ENCODE measurements at regions not wholly inside any gene's neighbourhood (a gene's known extent, or its start where the extent isn't known, plus 50 kb on each side); places are given as distances from the start of the nearest gene placed in this dataset.

DNA sequence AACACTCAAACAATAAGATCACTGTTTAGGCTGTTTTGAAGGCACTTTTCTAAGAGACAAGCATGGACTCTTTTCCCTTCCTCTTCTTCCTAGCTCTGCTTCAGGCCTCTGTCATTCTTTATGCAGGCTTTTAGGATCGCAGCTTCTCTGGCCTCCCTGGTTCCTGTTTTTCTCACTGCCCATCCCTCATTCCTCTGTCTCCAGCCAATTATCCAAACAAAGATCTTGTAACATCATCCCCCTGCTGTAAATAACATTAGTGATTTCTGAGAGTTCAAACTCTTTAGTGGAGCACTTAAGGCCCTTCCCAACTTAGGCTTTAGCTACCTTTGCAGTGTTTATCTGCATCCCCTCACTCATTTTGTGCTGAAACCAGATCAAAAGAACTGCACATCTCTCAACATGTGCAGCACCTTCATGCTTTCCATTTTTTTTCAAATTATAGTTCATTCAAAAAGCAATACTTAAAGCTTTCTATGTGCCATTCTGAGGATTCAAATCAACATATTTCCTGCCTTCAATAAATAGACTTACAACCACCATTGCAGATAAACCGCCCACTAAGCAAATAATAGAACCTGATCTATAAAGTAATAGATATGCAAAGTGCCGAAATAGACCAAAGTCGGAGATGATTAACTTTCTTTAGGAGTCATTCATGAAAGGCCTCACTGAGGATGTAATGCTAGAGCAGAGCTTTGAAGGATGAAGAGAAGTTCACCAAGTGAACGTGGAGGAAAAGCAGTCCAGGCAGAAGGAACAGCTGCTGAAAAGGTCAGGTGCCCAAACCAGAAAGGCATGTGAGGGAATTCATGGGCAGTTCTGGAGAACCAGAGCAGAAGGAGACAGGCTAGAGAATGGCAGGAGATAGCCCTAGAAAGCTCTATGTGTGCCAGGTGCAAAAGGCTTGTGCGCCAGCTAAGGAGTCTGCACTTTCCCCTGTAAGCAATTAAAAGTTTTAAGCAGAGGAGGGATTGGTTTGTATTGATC, 95.8 kb upstream of the ZNF366 start:
- TF ChIP-seq OSR2 (tag by site-specific recombination; IDR thresholded peaks at IDR 0.05) (no peak), ZNF214 (tag by site-specific recombination; IDR thresholded peaks at IDR 0.05; ENCODE audit: borderline replicate concordance) (no peak), KLF16 (tag by site-specific recombination; IDR thresholded peaks at IDR 0.05) (no peak), OVOL3 (tag by site-specific recombination; IDR thresholded peaks at IDR 0.05) (no peak), ZNF121 (tag by site-specific recombination; IDR thresholded peaks at IDR 0.05) (no peak), ZNF239 (tag by site-specific recombination; IDR thresholded peaks at IDR 0.05) (no peak), ZNF202 (tag by site-specific recombination; IDR thresholded peaks at IDR 0.05; ENCODE audit: borderline replicate concordance) (no peak)
- TF ChIP-seq, protein P1, sequence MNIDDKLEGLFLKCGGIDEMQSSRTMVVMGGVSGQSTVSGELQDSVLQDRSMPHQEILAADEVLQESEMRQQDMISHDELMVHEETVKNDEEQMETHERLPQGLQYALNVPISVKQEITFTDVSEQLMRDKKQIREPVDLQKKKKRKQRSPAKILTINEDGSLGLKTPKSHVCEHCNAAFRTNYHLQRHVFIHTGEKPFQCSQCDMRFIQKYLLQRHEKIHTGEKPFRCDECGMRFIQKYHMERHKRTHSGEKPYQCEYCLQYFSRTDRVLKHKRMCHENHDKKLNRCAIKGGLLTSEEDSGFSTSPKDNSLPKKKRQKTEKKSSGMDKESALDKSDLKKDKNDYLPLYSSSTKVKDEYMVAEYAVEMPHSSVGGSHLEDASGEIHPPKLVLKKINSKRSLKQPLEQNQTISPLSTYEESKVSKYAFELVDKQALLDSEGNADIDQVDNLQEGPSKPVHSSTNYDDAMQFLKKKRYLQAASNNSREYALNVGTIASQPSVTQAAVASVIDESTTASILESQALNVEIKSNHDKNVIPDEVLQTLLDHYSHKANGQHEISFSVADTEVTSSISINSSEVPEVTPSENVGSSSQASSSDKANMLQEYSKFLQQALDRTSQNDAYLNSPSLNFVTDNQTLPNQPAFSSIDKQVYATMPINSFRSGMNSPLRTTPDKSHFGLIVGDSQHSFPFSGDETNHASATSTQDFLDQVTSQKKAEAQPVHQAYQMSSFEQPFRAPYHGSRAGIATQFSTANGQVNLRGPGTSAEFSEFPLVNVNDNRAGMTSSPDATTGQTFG (tag by site-specific recombination; IDR thresholded peaks at IDR 0.05; ENCODE audit: borderline replicate concordance) = no peak
- TF ChIP-seq, protein P2, sequence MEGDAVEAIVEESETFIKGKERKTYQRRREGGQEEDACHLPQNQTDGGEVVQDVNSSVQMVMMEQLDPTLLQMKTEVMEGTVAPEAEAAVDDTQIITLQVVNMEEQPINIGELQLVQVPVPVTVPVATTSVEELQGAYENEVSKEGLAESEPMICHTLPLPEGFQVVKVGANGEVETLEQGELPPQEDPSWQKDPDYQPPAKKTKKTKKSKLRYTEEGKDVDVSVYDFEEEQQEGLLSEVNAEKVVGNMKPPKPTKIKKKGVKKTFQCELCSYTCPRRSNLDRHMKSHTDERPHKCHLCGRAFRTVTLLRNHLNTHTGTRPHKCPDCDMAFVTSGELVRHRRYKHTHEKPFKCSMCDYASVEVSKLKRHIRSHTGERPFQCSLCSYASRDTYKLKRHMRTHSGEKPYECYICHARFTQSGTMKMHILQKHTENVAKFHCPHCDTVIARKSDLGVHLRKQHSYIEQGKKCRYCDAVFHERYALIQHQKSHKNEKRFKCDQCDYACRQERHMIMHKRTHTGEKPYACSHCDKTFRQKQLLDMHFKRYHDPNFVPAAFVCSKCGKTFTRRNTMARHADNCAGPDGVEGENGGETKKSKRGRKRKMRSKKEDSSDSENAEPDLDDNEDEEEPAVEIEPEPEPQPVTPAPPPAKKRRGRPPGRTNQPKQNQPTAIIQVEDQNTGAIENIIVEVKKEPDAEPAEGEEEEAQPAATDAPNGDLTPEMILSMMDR (tag by site-specific recombination; IDR thresholded peaks at IDR 0.05) = no peak
- TF ChIP-seq, protein P3, sequence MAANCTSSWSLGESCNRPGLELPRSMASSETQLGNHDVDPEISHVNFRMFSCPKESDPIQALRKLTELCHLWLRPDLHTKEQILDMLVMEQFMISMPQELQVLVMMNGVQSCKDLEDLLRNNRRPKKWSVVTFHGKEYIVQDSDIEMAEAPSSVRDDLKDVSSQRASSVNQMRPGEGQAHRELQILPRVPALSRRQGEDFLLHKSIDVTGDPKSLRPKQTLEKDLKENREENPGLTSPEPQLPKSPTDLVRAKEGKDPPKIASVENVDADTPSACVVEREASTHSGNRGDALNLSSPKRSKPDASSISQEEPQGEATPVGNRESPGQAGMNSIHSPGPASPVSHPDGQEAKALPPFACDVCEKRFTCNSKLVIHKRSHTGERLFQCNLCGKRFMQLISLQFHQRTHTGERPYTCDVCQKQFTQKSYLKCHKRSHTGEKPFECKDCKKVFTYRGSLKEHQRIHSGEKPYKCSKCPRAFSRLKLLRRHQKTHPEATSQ (tag by site-specific recombination; IDR thresholded peaks at IDR 0.05) = no peak
- TF ChIP-seq, protein P4, sequence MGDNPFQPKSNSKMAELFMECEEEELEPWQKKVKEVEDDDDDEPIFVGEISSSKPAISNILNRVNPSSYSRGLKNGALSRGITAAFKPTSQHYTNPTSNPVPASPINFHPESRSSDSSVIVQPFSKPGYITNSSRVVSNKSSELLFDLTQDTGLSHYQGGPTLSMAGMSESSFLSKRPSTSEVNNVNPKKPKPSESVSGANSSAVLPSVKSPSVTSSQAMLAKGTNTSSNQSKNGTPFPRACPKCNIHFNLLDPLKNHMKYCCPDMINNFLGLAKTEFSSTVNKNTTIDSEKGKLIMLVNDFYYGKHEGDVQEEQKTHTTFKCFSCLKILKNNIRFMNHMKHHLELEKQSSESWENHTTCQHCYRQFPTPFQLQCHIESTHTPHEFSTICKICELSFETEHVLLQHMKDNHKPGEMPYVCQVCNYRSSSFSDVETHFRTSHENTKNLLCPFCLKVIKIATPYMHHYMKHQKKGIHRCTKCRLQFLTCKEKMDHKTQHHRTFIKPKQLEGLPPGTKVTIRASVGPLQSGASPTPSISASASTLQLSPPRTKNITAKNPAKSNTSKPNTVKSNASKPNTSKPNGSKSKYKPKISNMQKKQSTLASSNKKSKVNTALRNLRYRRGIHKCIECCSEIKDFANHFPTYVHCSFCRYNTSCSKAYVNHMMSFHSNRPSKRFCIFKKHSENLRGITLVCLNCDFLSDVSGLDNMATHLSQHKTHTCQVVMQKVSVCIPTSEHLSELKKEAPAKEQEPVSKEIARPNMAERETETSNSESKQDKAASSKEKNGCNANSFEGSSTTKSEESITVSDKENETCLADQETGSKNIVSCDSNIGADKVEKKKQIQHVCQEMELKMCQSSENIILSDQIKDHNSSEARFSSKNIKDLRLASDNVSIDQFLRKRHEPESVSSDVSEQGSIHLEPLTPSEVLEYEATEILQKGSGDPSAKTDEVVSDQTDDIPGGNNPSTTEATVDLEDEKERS (tag by site-specific recombination; IDR thresholded peaks at IDR 0.05) = no peak

Data from HEK293 (cell line).